Esophagus squamous epithelium (tissue), 5 donors: ENCODE measurements at regions not wholly inside any gene's neighbourhood (a gene's known extent, or its start where the extent isn't known, plus 50 kb on each side); places are given as distances from the start of the nearest gene placed in this dataset.

ENCODE experiments used
- DNase-seq: peaks from one replicate; lab custom pipeline; 2025; lab: John Stamatoyannopoulos, UW
- H3K27ac ChIP-seq, 4 donors: fragments of 200-600 bp; sonication (generic); one replicate each; pipeline ENCODE4 v1.5.1; 2016 to 2019; ENCODE audit warnings: mild to moderate bottlenecking in 1 of 4
- H3K27me3 ChIP-seq, 4 donors: fragments of 200-600 bp; sonication (generic); 1 replicate in 3 of 4; 2 replicates in 1 of 4; pipeline versions ENCODE4 v1.5.1 to v1.6.0; 2017 to 2021; ENCODE audit warnings: antibody characterized with exemption in 1 of 4
- H3K36me3 ChIP-seq, 3 donors: fragments of 200-600 bp; sonication (generic); one replicate each; pipeline ENCODE4 v1.5.1; 2016 to 2019
- H3K4me1 ChIP-seq, 3 donors: fragments of 200-600 bp; sonication (generic); one replicate each; pipeline ENCODE4 v1.5.1; 2017 to 2019
- H3K4me3 ChIP-seq, 4 donors: fragments of 200-600 bp; sonication (generic); 1 replicate in 3 of 4; 2 replicates in 1 of 4; pipeline ENCODE4 v1.5.1; 2016 to 2019; ENCODE audit warnings: mild to moderate bottlenecking in 2 of 4, moderate library complexity in 1 of 4
- H3K9me3 ChIP-seq, 3 donors: fragments of 200-600 bp; sonication (generic); one replicate each; pipeline ENCODE4 v1.5.1; 2016 to 2019
- CTCF ChIP-seq, 6 experiments: fragments of 450-650 bp in 4 of 6; fragments of 200-600 bp in 2 of 6; sonication (generic) in 2 of 6; IDR thresholded peaks; one replicate each; pipeline ENCODE4 v1.5.1; 2016 to 2019; ENCODE audit warnings: antibody characterized with exemption in 6 of 6, mild to moderate bottlenecking in 4 of 6, moderate library complexity in 4 of 6
- POLR2A ChIP-seq, 4 donors: fragments of 450-650 bp; IDR thresholded peaks; one replicate each; pipeline ENCODE4 v1.6.1; 2017; ENCODE audit warnings: antibody characterized with exemption in 4 of 4, mild to moderate bottlenecking in 4 of 4, moderate library complexity in 3 of 4
- WGBS, 2 donors: methylation state at CpG; one replicate each; pipeline ENCODE4 v1.1.5; 2018; 5-methylcytosine and 5-hydroxymethylcytosine counted together
- intact Hi-C: fragments of 100-400 bp; cut with DNase I; formaldehyde crosslinking; loops from one replicate; pipeline ENCODE4 v1.15.0; 2022
- donor health status: DM: yes; HTN: yes; CAD: no.

- intact Hi-C loops = no loop called here
- Histone ChIP-seq H3K9me3 (no peaks in the 10 kb centered on the region), H3K4me1 (no peaks in the 10 kb centered on the region), H3K27me3 (no peaks in the 10 kb centered on the region), H3K36me3 (no peaks in the 10 kb centered on the region), H3K27ac (no peak overlapping the region), H3K4me3 (no peak overlapping the region)
- no peak for TF ChIP-seq POLR2A (IDR thresholded peaks at IDR 0.05)
- TF ChIP-seq CTCF (IDR thresholded peaks at IDR 0.05) = no peak
- WGBS, 2 donors = 85 to 92% methylated on average over 5 to 9 of the region's 9 CpGs
- DNase-seq = no peak
Observed at GRCh38 chr5:3518576-3518975, 77.1 kb upstream of the IRX1 start.

- no peaks in the 10 kb centered on the region for H3K27me3 ChIP-seq
- no peak overlapping the region for H3K27ac ChIP-seq
- H3K9me3 ChIP-seq = no peaks in the 10 kb centered on the region
- TF ChIP-seq POLR2A (IDR thresholded peaks at IDR 0.05) (no peak), CTCF (IDR thresholded peaks at IDR 0.05) (no peak)
- no peak for DNase-seq
- intact Hi-C loops = no loop called here
- no peaks in the 10 kb centered on the region for H3K36me3 ChIP-seq
- 84 to 89% methylated on average over 11 of the region's 11 CpGs for WGBS, 2 donors
- no peaks in the 10 kb centered on the region for H3K4me1 ChIP-seq
- no peak overlapping the region for H3K4me3 ChIP-seq
Observed at GRCh38 chr5:3518051-3518450, 77.6 kb upstream of the IRX1 start.

- no peaks in the 10 kb centered on the region for H3K9me3 ChIP-seq
- no peak for DNase-seq
- no peaks in the 10 kb centered on the region for H3K4me1 ChIP-seq
- TF ChIP-seq CTCF (IDR thresholded peaks at IDR 0.05) = no peak
- TF ChIP-seq POLR2A (IDR thresholded peaks at IDR 0.05) = no peak
- intact Hi-C loops = no loop called here
- 54 to 67% methylated on average over 5 to 9 of the region's 9 CpGs for WGBS, 2 donors
- H3K4me3 ChIP-seq = no peak overlapping the region
- no peaks in the 10 kb centered on the region for H3K36me3 ChIP-seq
- no peaks in the 10 kb centered on the region for H3K27me3 ChIP-seq
- no peak overlapping the region for H3K27ac ChIP-seq
Observed at GRCh38 chr5:3517348-3517747, 78.3 kb upstream of the IRX1 start.

GRCh38 chr5:3512361-3513095 is 83.1 kb upstream of the IRX1 start:
- no peaks in the 10 kb centered on the region for H3K36me3 ChIP-seq
- TF ChIP-seq POLR2A (IDR thresholded peaks at IDR 0.05) (no peak), CTCF (IDR thresholded peaks at IDR 0.05) (no peak)
- H3K4me3 ChIP-seq = no peak overlapping the region
- intact Hi-C loops = no loop called here
- H3K4me1 ChIP-seq = no peaks in the 10 kb centered on the region
- no peaks in the 10 kb centered on the region for H3K9me3 ChIP-seq
- 77 to 78% methylated on average over 13 of the region's 13 CpGs for WGBS, 2 donors
- H3K27ac ChIP-seq = no peak overlapping the region
- H3K27me3 ChIP-seq = no peaks in the 10 kb centered on the region
- DNase-seq = no peak

- WGBS, 2 donors = 24% methylated on average over 7 of the region's 7 CpGs
- Histone ChIP-seq H3K27ac (no peak overlapping the region), H3K4me3 (no peak overlapping the region), H3K36me3 (no peaks in the 10 kb centered on the region), H3K27me3 (no peaks in the 10 kb centered on the region), H3K9me3 (no peaks in the 10 kb centered on the region), H3K4me1 (no peaks in the 10 kb centered on the region)
- DNase-seq = no peak
- intact Hi-C loops = no loop called here
- TF ChIP-seq POLR2A (IDR thresholded peaks at IDR 0.05) = no peak
- TF ChIP-seq CTCF (IDR thresholded peaks at IDR 0.05) = no peak
Observed at GRCh38 chr5:3511934-3512333, 83.7 kb upstream of the IRX1 start.
